ENCODE measurements at regions not wholly inside any gene's neighbourhood (a gene's known extent, or its start where the extent isn't known, plus 50 kb on each side); places are given as distances from the start of the nearest gene placed in this dataset.

DNA sequence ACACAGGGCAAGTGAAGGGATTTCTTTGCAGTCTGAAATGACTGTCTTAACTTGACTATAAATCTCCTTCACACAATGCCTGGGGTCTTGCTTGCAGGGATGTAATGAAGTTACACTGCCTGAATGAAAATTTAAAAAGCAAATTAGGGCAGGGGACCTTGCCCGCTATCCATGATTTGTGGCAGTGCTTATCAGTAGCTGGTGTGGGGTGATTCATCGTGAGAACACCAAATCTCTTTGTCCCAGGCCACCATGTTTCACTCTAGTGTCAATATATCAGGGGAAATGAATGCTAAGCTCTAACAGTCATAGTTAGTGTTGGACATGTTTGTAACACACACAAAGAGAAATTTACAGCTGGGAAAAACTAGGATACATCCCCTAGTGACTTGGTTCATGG, 713.7 kb upstream of the EPHA7 start:
- DNase-seq (ENCODE audit: low read depth) = no peak
- no peak overlapping the region for H3K4me3 ChIP-seq (replicated peaks; ENCODE audit: low read depth, low read length)
- no peak for TF ChIP-seq CTCF (IDR thresholded peaks at IDR 0.05; ENCODE audit: low read length, missing control alignments)

- DNase-seq (ENCODE audit: low read depth) = no peak
- H3K4me3 ChIP-seq (replicated peaks; ENCODE audit: low read depth, low read length) = no peak overlapping the region
- no peak for TF ChIP-seq CTCF (IDR thresholded peaks at IDR 0.05; ENCODE audit: low read length, missing control alignments)
These were observed 711.9 kb upstream of the EPHA7 start for GRCh38 chr6:94131271-94131670.

DNA sequence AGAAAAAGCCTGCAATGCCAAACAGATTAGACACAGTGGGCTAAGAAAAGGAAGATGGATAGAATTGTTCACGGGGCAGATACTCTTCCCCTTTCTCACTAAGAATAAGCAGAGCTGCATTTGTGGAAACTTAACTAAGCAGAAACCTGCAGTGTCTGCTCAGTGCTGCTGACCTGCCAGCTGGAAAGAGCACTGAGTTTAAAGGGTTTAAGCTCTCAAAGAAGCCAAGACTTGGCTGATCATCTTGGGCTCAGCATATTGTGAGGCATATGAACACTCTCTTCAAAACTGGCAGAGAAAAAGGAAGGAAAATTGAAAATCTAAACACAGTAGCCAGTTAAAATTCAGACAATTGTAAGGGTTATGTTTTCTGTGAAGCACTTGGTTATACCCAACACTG, 711.1 kb upstream of the EPHA7 start:
- H3K4me3 ChIP-seq (replicated peaks; ENCODE audit: low read depth, low read length) = no peak overlapping the region
- TF ChIP-seq CTCF (IDR thresholded peaks at IDR 0.05; ENCODE audit: low read length, missing control alignments) = no peak
- DNase-seq (ENCODE audit: low read depth) = no peak

DNA sequence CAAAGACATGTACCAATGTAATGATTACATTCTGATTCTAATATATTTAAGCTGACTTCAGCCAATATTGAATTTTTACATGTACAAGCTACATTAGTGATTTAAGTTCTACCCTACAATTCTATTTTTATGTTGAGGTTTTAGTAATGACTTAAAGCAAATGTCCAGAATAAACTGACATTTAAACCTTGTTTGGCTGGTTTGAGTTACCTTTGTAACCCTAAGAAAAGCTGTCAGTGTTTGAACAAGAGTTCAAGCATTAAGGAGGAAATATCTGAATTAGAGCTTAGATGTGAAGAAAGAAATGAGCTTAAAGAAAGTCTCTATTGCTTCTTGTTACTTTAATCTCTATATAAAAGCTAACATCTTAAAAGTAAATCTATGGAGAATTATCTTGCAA, 710.6 kb upstream of the EPHA7 start:
- DNase-seq (ENCODE audit: low read depth) = no peak
- TF ChIP-seq CTCF (IDR thresholded peaks at IDR 0.05; ENCODE audit: low read length, missing control alignments) = no peak
- no peak overlapping the region for H3K4me3 ChIP-seq (replicated peaks; ENCODE audit: low read depth, low read length)

GRCh38 chr6:94127716-94128115, 708.4 kb upstream of the EPHA7 start:
- TF ChIP-seq CTCF (IDR thresholded peaks at IDR 0.05; ENCODE audit: low read length, missing control alignments) = no peak
- H3K4me3 ChIP-seq (replicated peaks; ENCODE audit: low read depth, low read length) = no peak overlapping the region
- DNase-seq (ENCODE audit: low read depth) = no peak

DNA sequence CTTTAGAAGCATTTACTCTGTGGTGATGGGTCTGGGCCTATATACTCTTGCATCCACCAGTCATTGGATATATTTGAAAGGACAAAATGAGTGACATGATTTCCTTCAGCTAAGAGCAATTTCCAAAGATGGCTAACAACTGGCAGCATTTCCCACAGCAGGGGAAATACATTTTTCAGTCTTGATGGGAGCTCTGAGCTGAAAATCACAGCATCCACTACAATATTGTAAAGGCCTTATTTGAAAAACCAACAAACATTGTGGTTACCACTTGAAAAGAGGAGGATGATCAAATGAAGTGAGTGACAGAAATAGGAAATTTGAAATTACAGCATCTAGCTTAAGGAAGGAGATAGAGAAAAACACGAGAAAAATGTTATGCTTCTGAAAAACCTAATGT, 705.0 kb upstream of the EPHA7 start:
- DNase-seq (ENCODE audit: low read depth) = no peak
- no peak for TF ChIP-seq CTCF (IDR thresholded peaks at IDR 0.05; ENCODE audit: low read length, missing control alignments)
- H3K4me3 ChIP-seq (replicated peaks; ENCODE audit: low read depth, low read length) = no peak overlapping the region

DNA sequence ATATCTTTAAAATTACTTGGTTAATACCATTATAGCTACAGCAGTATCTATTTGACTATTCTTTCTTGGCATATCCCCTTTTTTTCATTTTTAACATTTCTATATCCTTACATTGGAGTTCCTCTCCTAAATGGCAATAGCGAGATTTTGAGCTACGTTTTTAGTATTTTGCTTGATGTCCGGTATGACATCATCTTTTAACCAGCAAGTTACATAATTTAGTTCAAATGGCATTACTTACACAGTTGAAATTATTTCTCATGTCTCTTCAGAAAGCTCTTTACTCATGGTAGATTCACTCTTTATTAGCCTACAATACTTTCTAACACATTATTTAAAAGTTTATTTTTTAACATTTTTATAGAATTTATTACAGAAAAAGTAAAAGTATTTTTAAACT, 701.7 kb upstream of the EPHA7 start:
- no peak for DNase-seq (ENCODE audit: low read depth)
- H3K4me3 ChIP-seq (replicated peaks; ENCODE audit: low read depth, low read length) = no peak overlapping the region
- no peak for TF ChIP-seq CTCF (IDR thresholded peaks at IDR 0.05; ENCODE audit: low read length, missing control alignments)

All from fibroblast of pulmonary artery (primary cell).